ENCODE measurements at regions not wholly inside any gene's neighbourhood (a gene's known extent, or its start where the extent isn't known, plus 50 kb on each side); places are given as distances from the start of the nearest gene placed in this dataset.

- DNase-seq (ENCODE audit: low read depth), result no peak
- TF ChIP-seq MAX (IDR thresholded peaks at IDR 0.05; ENCODE audit: low read depth, low read length) (no peak), POLR2A (IDR thresholded peaks at IDR 0.05; ENCODE audit: extremely low read depth, insufficient read length) (no peak), MYC (IDR thresholded peaks at IDR 0.05; ENCODE audit: low read depth, low read length) (no peak), CTCF (IDR thresholded peaks at IDR 0.05; ENCODE audit: low read depth, low read length) (no peak)
- H3K4me3 ChIP-seq (ENCODE audit: low read depth, low read length), result no peak overlapping the region
These were observed 71.8 kb downstream of the CMPK2 start for GRCh38 chr2:6793913-6794312.

- TF ChIP-seq MAX (IDR thresholded peaks at IDR 0.05; ENCODE audit: low read depth, low read length) (no peak), MYC (IDR thresholded peaks at IDR 0.05; ENCODE audit: low read depth, low read length) (no peak), CTCF (IDR thresholded peaks at IDR 0.05; ENCODE audit: low read depth, low read length) (no peak), POLR2A (IDR thresholded peaks at IDR 0.05; ENCODE audit: extremely low read depth, insufficient read length) (no peak)
- no peak overlapping the region for H3K4me3 ChIP-seq (ENCODE audit: low read depth, low read length)
- DNase-seq (ENCODE audit: low read depth), result no peak
These were observed 71.3 kb downstream of the CMPK2 start for GRCh38 chr2:6794448-6794847.
